SK-N-MC (cell line): ENCODE measurements at regions not wholly inside any gene's neighbourhood (a gene's known extent, or its start where the extent isn't known, plus 50 kb on each side); places are given as distances from the start of the nearest gene placed in this dataset.
"Not testable (repeated sequence)": the region's sequence is repeated elsewhere in the genome, so short reads cannot be mapped to it uniquely, and the experiment has no call there.

Source experiments
- EZH2 ChIP-seq: fragments of 200-600 bp; sonication (generic); IDR thresholded peaks from one replicate; pipeline ENCODE4 v1.6.1; 2017; ENCODE audit warnings: antibody characterized with exemption
- FOXP2 ChIP-seq: optimal IDR thresholded peaks from 2 replicates; pipeline ENCODE3; 2011; ENCODE audit warnings: mild to moderate bottlenecking, moderate library complexity; ENCODE audit not compliant: insufficient read depth; ENCODE audit errors: extremely low read length, control extremely low read depth
- POLR2AphosphoS5 ChIP-seq: IDR thresholded peaks from 2 replicates; pipeline ENCODE4 v1.6.1; 2012; ENCODE audit warnings: mild to moderate bottlenecking, low read depth, low read length, borderline replicate concordance

DNA sequence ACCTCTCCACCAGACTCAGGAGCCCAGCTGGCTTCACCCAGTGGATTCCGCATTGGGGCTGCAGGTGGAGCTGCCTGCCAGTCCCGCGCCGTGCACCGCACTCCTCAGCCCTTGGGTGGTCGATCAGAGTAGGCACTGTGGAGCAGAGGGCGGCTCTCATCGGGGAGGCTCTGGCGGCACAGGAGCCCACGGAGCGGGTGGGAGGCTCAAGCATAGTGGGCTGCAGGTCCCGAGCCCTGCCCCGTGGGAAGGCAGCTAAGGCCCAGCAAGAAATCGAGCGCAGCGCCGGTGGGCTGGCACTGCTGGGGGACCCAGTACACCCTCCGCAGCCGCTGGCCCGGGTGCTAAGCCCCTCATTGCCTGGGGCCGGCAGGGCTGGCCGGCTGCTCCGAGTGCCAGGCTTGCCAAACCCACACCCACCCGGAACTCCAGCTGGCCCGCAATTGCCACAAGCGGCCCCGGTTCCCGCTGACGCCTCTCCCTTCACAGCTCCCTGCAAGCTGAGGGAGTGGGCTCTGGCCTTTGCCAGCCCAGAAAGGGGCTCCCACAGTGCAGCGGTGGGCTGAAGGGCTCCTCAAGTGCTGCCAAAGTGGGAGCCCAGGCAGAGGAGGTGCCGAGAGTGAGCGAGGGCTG is 2065.8 kb upstream of the CDH6 start:
- TF ChIP-seq EZH2, POLR2AphosphoS5, FOXP2: not testable (repeated sequence)
